Stimulated activated CD4-positive, alpha-beta T cell treated with anti-CD3 and anti-CD28 coated beads, TNF-alpha, amount 100 ng/mL, for 48 hours (primary cell): ENCODE measurements at regions not wholly inside any gene's neighbourhood (a gene's known extent, or its start where the extent isn't known, plus 50 kb on each side); places are given as distances from the start of the nearest gene placed in this dataset.
"Not testable (repeated sequence)": the region's sequence is repeated elsewhere in the genome, so short reads cannot be mapped to it uniquely, and the experiment has no call there.

Experiments
- DNase-seq, 3 donors: peaks; one replicate each; pipeline ENCODE4 v3.0.0-alpha.2; 2020; ENCODE audit warnings: low read depth in 3 of 3

DNA sequence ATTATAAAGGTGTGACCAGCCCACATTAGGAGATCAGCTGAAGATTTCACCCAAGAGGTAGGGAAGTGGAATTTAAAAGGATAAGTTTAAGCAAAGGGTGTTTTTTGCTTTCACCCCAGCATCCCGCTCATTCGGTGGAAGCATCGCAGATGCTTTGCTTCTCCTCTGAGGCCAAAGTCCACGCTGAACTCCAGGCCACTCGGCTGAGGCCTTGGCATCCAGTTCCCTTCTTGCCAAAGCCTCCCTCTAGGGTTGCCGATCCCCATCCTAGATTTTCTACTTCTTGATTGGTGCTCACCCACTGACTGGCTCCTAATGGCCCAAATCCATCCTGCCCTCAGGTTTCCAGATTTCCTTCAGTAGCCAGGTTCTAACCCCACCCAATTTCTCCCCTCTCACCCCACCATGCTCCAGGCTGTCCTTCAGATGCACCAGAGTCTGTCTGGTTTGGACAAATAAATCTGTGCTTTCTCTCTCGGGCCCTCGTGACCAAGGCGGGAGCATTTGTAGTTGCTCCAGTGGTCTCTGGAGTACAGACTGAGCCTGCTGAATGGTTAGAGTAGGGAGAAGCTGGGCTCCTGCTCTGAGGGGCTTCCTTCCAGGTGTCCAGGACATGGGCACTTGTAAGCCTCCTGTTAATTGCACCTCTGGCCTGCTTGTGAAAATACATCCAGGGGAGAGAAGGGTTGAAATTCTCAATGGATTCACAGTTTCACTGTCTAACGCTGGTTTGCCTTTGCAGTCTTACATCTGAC is 193.2 kb downstream of the C1orf94 start:
- DNase-seq, result no peak

GRCh38 chr1:34370748-34371147 is 194.0 kb downstream of the C1orf94 start:
- no peak for DNase-seq

GRCh38 chr1:34371179-34371578 is 194.5 kb downstream of the C1orf94 start:
- DNase-seq, result not testable (repeated sequence)

DNA sequence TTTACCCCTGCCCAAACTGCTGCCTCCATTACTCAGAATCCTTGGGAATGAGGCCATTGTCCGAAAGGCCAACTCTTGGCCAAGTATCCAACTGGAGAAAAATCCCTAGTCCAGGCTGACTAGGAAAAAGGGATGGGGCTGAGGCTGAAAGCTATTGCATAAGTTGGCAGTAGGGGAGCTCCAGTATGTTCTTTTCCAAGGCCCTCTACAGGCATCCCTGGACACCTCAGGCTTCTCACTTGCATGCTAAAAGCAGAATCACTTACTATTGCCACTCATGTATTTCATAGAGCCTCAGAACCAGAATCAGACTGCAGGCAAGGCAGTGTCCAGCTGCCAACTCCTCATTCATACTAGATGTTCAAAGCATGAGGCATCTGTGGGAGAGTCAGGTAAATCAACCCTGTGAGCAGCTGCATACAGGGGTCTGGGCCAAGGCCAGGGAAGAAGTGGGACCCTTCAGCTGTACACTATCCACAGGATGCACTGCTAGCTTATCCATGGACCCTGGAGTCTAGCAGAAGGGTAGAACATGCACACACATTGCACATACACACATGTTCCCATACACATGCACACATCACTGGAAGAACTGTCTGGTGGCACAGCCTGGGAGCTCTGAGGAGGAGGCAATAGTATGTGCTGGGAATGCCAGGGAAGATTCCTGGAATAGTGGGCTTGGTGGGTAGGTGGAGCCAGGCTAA is 195.3 kb downstream of the C1orf94 start:
- DNase-seq, result no peak

- DNase-seq, result no peak
Measured at GRCh38 chr1:34372891-34373290, 196.2 kb downstream of the C1orf94 start.

GRCh38 chr1:34373912-34374311 is 197.2 kb downstream of the C1orf94 start:
- DNase-seq, result no peak

- DNase-seq, result no peak
Measured at GRCh38 chr1:34376531-34376930, 199.8 kb downstream of the C1orf94 start.

DNA sequence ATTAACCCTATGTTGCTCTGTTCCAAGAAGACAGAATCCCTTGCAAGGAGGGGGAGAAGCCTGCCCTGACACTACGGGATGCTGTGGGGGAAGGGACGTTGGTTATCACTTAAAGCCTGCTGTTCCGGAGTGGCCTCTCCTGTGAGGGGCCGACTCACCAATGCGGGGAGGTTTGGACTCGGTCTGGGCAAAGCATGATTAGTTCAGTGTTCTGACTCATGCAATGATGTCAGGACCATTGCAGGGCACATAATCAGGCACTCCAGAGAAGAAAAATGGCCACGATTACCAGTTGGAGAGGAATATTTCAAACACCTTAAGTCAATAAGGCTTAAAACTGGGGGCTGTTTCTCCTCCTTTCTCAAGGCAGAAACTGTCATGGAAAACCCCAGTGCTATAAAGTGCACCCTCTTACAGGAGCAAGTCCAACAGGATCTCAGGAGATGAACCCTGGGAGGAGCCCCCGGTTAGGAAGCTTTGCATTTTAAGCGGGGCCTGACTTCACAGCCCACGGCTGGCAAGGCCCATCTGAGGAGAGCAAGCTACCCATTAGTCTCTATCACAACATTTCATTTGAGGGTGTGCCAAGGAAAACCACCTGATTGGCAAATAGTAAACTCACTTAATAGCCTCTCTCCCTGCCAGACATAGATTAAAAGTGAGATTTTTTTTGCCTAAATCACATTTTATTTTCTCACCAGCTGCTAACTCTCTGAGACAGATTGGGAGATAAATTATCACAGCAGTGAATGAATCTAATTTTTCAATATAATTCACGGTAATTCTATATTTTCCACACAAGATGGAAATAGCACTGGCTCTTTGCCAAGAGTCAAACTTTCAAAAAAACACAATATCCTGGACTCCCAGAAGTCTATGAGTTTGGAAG is 202.5 kb downstream of the C1orf94 start:
- no peak for DNase-seq

- no peak for DNase-seq
Measured at GRCh38 chr1:34379911-34380310, 203.2 kb downstream of the C1orf94 start.

GRCh38 chr1:34380526-34381124 is 203.9 kb downstream of the C1orf94 start:
- DNase-seq, result no peak

DNA sequence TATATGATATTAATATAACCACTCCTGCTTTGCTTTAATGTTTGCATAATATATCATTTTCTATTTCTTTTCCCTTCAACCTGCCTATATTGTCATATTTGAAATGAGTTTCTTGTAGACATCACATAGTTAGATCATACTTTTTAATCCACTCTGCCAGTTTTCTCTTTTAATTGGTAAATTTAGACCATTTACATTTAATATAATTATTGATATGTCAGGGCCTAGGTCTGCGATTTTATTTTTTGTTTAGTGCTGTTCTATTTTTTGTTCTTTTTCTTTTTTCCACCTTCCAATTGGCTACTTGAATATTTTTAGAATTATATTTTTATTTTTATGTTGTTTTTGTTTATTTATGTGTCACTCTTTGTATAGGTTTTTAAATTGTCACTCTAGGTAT is 213.3 kb downstream of the C1orf94 start:
- no peak for DNase-seq

DNA sequence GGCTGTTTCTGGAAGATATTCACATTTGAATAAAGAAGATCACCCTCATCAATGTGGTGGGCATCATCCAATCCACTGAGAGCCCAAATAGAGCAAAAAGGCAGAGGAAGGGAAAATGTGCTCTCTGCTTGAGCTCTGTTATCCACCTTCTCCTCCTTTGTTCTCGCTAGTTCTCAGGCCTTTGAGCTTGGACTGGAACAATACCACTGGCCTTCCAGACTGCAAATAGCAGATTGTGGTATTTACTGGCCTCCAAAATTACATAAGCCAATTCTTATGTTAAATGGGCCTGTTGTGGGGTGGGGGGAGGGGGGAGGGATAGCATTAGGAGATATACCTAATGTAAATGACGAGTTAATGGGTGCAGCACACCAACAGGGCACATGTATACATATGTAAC is 219.3 kb downstream of the C1orf94 start:
- no peak for DNase-seq

GRCh38 chr1:34398241-34398915 is 221.7 kb downstream of the C1orf94 start:
- DNase-seq, result no peak

GRCh38 chr1:34398916-34399275 is 222.2 kb downstream of the C1orf94 start:
- DNase-seq, result no peak

DNA sequence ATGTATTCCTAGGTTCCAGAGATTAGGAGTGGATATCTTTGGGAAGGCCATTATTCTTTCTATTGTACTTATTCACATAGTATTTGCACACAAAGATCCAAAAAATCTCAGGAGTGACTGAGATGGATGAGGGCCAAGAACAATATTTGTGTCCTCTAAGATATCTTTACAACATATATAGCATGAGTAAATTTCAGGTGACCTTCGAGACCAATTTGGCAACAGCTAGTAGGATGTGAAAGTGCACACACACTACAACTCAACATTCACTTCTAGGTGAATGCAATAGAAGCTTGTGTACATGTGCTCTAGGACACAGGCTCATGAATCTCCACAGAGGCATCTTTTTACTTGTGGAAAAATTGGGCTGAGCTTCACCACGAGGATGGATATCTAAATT is 224.0 kb downstream of the C1orf94 start:
- DNase-seq, result no peak

GRCh38 chr1:34403156-34403555 is 226.4 kb downstream of the C1orf94 start:
- no peak for DNase-seq

DNA sequence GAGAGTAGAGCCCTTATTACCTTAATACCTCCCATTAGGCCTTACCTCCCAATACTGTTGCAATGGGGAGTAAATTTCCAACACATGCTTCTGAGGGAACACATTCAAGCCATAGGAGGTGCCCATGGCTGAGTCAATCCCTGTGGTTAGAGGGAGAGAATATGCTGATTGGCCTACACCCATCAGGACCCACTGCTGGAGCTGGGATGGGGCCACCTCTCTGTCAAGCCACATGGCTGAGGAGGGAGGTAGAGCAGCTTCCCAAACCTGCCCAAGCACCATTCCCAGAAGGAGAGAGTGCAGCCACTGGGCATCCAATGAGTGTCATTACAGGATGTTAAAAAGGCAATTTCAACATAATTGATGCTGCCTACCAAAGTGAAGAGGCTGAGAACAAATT is 228.1 kb downstream of the C1orf94 start:
- DNase-seq, result no peak

DNA sequence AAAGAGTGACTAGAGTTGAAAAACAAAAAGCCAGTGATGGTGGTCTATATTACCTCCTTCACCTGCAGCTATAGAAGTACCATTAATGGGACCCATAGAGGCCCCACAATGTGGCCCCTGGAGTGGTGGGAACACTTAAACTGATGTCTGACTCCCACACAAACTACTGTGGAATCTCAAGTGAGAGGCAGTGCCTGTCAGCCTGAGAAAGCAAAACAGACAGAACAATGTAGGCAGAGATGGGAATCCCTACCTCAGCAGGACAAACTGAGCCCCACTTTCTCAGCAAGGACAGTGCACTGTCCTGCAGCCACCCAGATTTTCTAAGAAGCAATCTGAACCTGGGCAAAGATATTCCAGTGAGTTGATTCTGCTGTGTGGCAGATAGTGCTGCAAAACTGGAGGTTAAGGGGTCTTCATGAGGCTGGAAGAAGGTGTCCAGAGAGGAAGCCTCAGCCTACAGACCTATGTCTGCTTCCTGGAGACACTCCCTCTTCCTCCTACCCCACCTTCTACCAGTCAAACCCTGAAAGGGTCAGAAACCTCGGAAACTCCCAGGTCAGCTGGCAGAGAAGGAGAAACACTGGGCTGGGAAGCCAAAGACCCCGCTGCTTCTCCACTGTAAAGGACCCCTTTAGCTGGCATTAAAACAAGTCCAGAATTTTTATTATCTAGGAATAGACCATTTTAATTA is 228.7 kb downstream of the C1orf94 start:
- DNase-seq, result no peak

DNA sequence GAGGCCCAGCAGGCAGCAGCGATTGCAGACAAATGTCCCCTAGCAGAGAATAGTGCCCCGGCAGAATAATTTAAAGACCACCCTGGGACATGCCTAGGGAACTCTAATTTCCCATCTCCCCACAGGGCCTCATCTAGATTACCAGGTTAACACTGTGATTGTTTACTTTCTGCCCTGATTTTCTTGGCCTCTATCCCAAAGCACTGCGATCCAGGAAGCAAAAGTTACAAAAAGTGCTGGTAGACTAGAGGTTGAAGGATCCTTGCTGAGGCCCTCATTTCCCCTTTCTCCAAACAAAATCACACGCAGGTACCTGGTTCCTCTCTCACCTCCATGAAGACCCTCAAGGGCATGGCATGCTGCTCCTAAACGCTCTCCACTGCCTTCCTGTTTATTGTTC is 229.7 kb downstream of the C1orf94 start:
- no peak for DNase-seq

GRCh38 chr1:34406833-34407539 is 230.3 kb downstream of the C1orf94 start:
- no peak for DNase-seq
